ENCODE measurements at regions not wholly inside any gene's neighbourhood (a gene's known extent, or its start where the extent isn't known, plus 50 kb on each side); places are given as distances from the start of the nearest gene placed in this dataset.

GRCh38 chr6:145323646-145324045, 411.7 kb downstream of the EPM2A start:
- H3K4me2 ChIP-seq (ENCODE audit: low read length): no peak overlapping the region

GRCh38 chr6:145327586-145327985, 407.7 kb downstream of the EPM2A start:
- no peaks in the 10 kb centered on the region for H3K9me3 ChIP-seq (ENCODE audit: low read length)

More at GRCh38 chr6:145323646-145324045, 411.7 kb downstream of the EPM2A start:
- no peak overlapping the region for H3K9ac ChIP-seq (ENCODE audit: low read length)
- no peak overlapping the region for H3K27ac ChIP-seq (ENCODE audit: low read depth, low read length, poor library complexity, severe bottlenecking)
- no peaks in the 10 kb centered on the region for H3K4me1 ChIP-seq (ENCODE audit: insufficient read depth, low read length, severe bottlenecking)
- no peaks in the 10 kb centered on the region for H3K27me3 ChIP-seq (ENCODE audit: insufficient read depth, low read length)
- no peak overlapping the region for H2AFZ ChIP-seq (ENCODE audit: low read length)
- no peaks in the 10 kb centered on the region for H3K36me3 ChIP-seq (ENCODE audit: insufficient read depth, low read length)
- no peak for TF ChIP-seq CTCF (IDR thresholded peaks at IDR 0.05; ENCODE audit: low read length)
- H4K20me1 ChIP-seq (ENCODE audit: insufficient read depth, low read length): no peaks in the 10 kb centered on the region
- H3K4me3 ChIP-seq (ENCODE audit: low read depth, low read length, poor library complexity, severe bottlenecking): no peak overlapping the region
- H3K9me2 ChIP-seq (ENCODE audit: low read depth, low read length): no peaks in the 10 kb centered on the region
- no peaks in the 10 kb centered on the region for H3K9me3 ChIP-seq (ENCODE audit: low read length)
- H3K79me2 ChIP-seq (ENCODE audit: insufficient read depth, low read length): no peaks in the 10 kb centered on the region
- H3F3A ChIP-seq (ENCODE audit: insufficient read depth, low read length): no peaks in the 10 kb centered on the region

GRCh38 chr6:145329257-145329656, 406.1 kb downstream of the EPM2A start:
- no peaks in the 10 kb centered on the region for H3K79me2 ChIP-seq (ENCODE audit: insufficient read depth, low read length)
- H3K27me3 ChIP-seq (ENCODE audit: insufficient read depth, low read length): no peaks in the 10 kb centered on the region
- H3K4me3 ChIP-seq (ENCODE audit: low read depth, low read length, poor library complexity, severe bottlenecking): no peak overlapping the region
- TF ChIP-seq CTCF (IDR thresholded peaks at IDR 0.05; ENCODE audit: low read length) (no peak), EZH2 (IDR thresholded peaks at IDR 0.05; ENCODE audit: borderline replicate concordance, low read length) (no peak)
- no peaks in the 10 kb centered on the region for H4K20me1 ChIP-seq (ENCODE audit: insufficient read depth, low read length)
- no peaks in the 10 kb centered on the region for H3K4me1 ChIP-seq (ENCODE audit: insufficient read depth, low read length, severe bottlenecking)
- no peak overlapping the region for H3K9ac ChIP-seq (ENCODE audit: low read length)
- no peaks in the 10 kb centered on the region for H3F3A ChIP-seq (ENCODE audit: insufficient read depth, low read length)
- H3K4me2 ChIP-seq (ENCODE audit: low read length): no peak overlapping the region
- no peaks in the 10 kb centered on the region for H3K9me3 ChIP-seq (ENCODE audit: low read length)
- no peaks in the 10 kb centered on the region for H3K36me3 ChIP-seq (ENCODE audit: insufficient read depth, low read length)
- no peak overlapping the region for H3K27ac ChIP-seq (ENCODE audit: low read depth, low read length, poor library complexity, severe bottlenecking)
- no peak overlapping the region for H2AFZ ChIP-seq (ENCODE audit: low read length)
- no peaks in the 10 kb centered on the region for H3K9me2 ChIP-seq (ENCODE audit: low read depth, low read length)

More at GRCh38 chr6:145327586-145327985, 407.7 kb downstream of the EPM2A start:
- H3K4me2 ChIP-seq (ENCODE audit: low read length): no peak overlapping the region
- no peaks in the 10 kb centered on the region for H3F3A ChIP-seq (ENCODE audit: insufficient read depth, low read length)
- no peak overlapping the region for H3K4me3 ChIP-seq (ENCODE audit: low read depth, low read length, poor library complexity, severe bottlenecking)
- H3K27ac ChIP-seq (ENCODE audit: low read depth, low read length, poor library complexity, severe bottlenecking): no peak overlapping the region
- H3K36me3 ChIP-seq (ENCODE audit: insufficient read depth, low read length): no peaks in the 10 kb centered on the region
- no peaks in the 10 kb centered on the region for H3K27me3 ChIP-seq (ENCODE audit: insufficient read depth, low read length)
- H2AFZ ChIP-seq (ENCODE audit: low read length): no peak overlapping the region
- no peaks in the 10 kb centered on the region for H4K20me1 ChIP-seq (ENCODE audit: insufficient read depth, low read length)
- H3K9me2 ChIP-seq (ENCODE audit: low read depth, low read length): no peaks in the 10 kb centered on the region
- no peaks in the 10 kb centered on the region for H3K79me2 ChIP-seq (ENCODE audit: insufficient read depth, low read length)
- H3K4me1 ChIP-seq (ENCODE audit: insufficient read depth, low read length, severe bottlenecking): no peaks in the 10 kb centered on the region
- no peak for TF ChIP-seq EZH2 (IDR thresholded peaks at IDR 0.05; ENCODE audit: borderline replicate concordance, low read length)
- no peak for TF ChIP-seq CTCF (IDR thresholded peaks at IDR 0.05; ENCODE audit: low read length)
- no peak overlapping the region for H3K9ac ChIP-seq (ENCODE audit: low read length)

Data from OCI-LY1 (cell line).